ENCODE measurements at regions not wholly inside any gene's neighbourhood (a gene's known extent, or its start where the extent isn't known, plus 50 kb on each side); places are given as distances from the start of the nearest gene placed in this dataset.

DNA sequence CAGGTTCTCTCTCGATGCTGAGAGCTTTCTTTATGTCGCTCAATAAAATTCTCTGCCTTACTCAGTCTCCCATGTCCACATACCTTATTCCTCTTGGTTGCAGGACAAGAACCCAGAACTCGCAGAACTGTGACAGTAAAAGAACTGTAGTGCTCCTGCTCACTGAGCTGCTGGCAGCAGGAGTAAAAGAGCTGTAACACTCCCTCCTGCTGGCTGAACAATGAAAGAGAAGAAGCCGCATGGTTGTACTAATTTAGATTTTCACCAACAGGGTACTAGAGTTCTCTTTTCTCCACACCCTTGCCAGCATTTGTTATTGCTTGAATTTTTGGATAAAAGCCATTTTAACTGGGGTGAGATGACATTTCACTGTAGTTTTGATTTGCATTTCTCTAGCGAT is 433.2 kb downstream of the GUCY1A2 start:
- peak; percentile 17 for DNase-seq (ENCODE audit: low spot score)

DNA sequence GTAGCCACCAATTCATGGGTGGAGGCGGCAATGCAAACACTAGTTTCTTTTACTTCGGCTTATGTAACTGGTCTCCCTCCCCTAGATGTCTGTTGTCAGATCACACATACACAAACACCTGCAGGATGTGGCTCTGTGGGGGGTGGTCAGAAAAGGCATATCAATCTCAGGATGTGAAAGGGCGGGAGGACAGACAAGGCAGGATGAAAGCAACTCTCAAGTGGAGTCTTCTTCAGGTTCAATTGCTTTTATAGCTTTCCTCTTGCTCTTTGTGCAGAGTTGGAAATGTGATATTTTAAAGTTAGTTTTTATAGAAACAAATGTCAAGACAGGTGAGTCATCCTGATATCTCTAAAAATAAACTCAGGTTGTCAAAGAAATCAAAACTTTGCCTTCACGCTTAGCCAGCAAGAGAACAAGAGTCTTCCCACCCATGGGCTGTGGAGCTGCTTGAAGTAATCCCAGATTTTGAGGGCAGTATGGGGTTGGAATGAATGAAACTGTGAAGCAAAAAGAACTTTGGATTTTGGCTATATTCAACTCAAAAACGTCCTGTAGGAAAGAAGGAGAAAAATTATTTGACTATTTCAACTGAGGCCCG is 423.4 kb downstream of the GUCY1A2 start:
- DNase-seq (ENCODE audit: low spot score) = no peak

DNA sequence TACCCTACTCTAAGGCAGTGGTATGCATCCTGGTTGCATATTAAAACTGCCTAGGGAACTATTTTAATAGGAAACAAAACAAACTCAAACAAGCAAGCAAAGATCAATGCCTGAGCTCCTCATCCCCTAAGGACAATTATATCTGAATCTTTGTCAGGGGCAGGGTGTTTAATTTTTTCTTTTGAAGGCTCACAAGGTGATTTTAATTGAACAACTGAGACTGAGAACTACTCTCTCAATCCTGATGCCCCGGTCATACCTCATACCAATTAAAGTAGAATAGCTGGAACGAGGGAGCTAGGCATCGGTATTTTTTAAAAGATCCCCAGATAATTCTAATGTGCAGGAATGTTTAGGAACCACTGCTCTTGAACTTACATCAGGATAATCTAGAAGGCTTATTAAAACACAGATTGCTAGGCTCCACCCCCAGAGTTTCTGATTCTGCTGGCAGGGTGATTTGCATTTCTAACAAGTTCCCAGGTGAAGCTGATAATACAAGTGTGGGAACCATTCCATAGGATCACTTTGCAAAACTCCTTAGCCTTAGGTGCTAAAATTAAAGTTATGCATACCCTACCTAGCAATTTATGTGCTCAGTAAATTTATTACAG is 416.5 kb downstream of the GUCY1A2 start:
- no peak for DNase-seq (ENCODE audit: low spot score)

DNA sequence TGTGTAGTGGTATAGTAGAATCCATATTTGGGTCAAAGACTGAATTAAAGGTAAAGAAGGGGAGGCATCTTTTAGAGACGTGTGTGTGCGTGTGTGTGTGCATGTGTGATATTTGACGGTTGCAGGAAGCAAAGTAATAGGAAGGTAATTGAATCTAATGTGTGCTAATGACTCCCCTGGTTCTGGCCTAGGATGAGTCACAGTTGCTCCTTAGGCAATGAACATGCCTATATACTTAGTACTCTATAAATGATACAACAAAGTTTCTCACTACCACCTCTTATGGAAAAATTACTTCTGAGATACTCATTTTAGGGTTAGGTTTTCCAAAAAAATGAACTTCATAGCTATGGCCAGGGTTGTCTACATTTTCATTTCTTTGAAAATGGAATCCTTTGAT is 409.6 kb downstream of the GUCY1A2 start:
- no peak for DNase-seq (ENCODE audit: low spot score)

DNA sequence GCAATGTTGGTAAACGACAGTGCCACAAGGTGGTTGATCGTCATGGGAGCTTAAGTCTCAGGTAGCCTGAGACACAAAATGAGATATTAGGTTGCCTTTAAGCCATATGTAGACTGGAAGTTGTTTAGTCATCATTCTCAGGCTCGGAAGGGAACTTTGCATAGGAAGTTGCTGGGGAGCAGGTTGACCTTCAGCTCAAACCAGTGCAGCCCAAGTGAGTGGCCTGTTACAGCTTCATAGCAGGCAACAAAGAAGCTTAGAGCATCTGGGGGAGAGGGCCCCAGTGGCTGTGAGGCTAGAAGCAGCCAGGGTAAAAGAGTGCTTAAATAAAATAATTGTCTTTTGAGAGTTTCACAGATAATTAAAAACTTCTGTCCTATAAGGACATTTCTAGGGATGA is 404.0 kb downstream of the GUCY1A2 start:
- no peak for DNase-seq (ENCODE audit: low spot score)

DNA sequence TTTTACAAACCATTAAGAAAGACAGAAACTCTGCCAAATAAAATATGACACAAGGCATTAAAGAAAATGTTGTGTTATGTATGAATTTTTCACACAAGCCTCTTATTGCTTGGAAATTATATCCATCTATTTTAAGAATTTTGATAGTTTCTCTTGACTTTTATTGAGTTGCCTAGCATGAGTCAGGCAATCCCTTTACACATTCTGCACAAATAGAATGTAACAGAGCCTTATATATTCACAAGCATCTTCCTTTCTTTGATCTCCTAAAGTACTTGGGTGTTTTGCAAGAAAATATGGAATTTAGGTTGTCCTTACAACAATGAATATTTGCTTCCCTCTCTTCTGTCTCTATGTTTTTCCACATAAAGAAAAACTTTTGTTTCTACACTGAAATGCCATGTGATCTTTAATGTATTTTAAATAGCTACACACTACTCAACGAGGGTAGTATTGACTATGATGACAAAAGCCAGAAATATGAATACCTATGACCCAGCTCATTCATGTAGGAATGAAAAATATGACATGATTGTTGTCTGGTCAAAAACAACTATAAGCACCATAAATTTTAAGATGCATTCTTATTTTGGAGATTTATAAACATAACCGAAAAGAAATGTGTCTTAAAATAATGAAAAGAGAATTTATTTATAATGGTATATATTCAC is 398.8 kb downstream of the GUCY1A2 start:
- no peak for DNase-seq (ENCODE audit: low spot score)

DNA sequence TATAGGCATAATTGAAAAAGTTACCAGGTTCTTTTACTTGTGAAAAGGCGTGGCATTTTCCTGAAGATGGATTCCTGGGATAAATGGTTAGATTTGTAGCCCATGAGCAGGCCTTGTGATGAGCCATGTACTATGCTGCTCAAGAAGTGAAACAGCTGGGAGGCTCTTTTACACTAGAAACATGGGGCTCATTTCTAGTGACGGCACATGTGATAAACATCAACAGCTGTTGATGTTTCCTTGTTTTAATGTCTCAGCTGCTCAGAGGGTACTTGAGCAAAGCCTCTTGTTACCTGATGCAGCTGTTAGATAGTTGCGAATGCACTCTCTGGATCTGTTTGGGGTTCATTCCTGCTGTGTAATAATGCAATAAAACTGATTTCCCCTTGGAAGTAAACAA is 396.8 kb downstream of the GUCY1A2 start:
- no peak for DNase-seq (ENCODE audit: low spot score)

All from COLO829 (cell line).